COLO668 (cell line): ENCODE measurements at regions not wholly inside any gene's neighbourhood (a gene's known extent, or its start where the extent isn't known, plus 50 kb on each side); places are given as distances from the start of the nearest gene placed in this dataset.
"Not testable (repeated sequence)": the region's sequence is repeated elsewhere in the genome, so short reads cannot be mapped to it uniquely, and the experiment has no call there.

Experiments
- DNase-seq: peaks from one replicate; lab custom pipeline; 2025; ENCODE audit not compliant: unreplicated experiment; lab: John Stamatoyannopoulos, UW

GRCh38 chr16:59163371-59164055 is 429.4 kb upstream of the GOT2 start:
- no peak for DNase-seq

- DNase-seq, result no peak
Measured at GRCh38 chr16:59161679-59162078, 427.6 kb upstream of the GOT2 start.

GRCh38 chr16:59154295-59154694 is 420.2 kb upstream of the GOT2 start:
- DNase-seq, result no peak

- DNase-seq, result no peak
Measured at GRCh38 chr16:59148769-59149155, 414.6 kb upstream of the GOT2 start.

- DNase-seq, result no peak
Measured at GRCh38 chr16:59148056-59148768, 414.1 kb upstream of the GOT2 start.

GRCh38 chr16:59146140-59146539 is 412.0 kb upstream of the GOT2 start:
- DNase-seq, result no peak

- DNase-seq, result no peak
Measured at GRCh38 chr16:59144841-59145240, 410.7 kb upstream of the GOT2 start.

- DNase-seq, result no peak
Measured at GRCh38 chr16:59144326-59144725, 410.2 kb upstream of the GOT2 start.

GRCh38 chr16:59126486-59126885 is 392.4 kb upstream of the GOT2 start:
- no peak for DNase-seq

- DNase-seq, result no peak
Measured at GRCh38 chr16:59124056-59124455, 389.9 kb upstream of the GOT2 start.

- DNase-seq, result no peak
Measured at GRCh38 chr16:59123479-59123878, 389.4 kb upstream of the GOT2 start.

- no peak for DNase-seq
Measured at GRCh38 chr16:59122262-59122537, 388.1 kb upstream of the GOT2 start.

GRCh38 chr16:59121411-59122261 is 387.5 kb upstream of the GOT2 start:
- no peak for DNase-seq

- DNase-seq, result no peak
Measured at GRCh38 chr16:59116744-59117143, 382.6 kb upstream of the GOT2 start.

GRCh38 chr16:59114790-59115189 is 380.7 kb upstream of the GOT2 start:
- DNase-seq, result no peak

GRCh38 chr16:59113004-59113670 is 379.0 kb upstream of the GOT2 start:
- no peak for DNase-seq

GRCh38 chr16:59111280-59111679 is 377.2 kb upstream of the GOT2 start:
- no peak for DNase-seq

GRCh38 chr16:59108374-59108773 is 374.3 kb upstream of the GOT2 start:
- DNase-seq, result no peak

- not testable (repeated sequence) for DNase-seq
Measured at GRCh38 chr16:59096682-59097081, 362.6 kb upstream of the GOT2 start.

GRCh38 chr16:59090541-59090940 is 356.4 kb upstream of the GOT2 start:
- no peak for DNase-seq

GRCh38 chr16:59088431-59088830 is 354.3 kb upstream of the GOT2 start:
- no peak for DNase-seq

GRCh38 chr16:59087641-59088040 is 353.5 kb upstream of the GOT2 start:
- DNase-seq, result no peak
